Bronchial epithelial cell (primary cell): ENCODE measurements at regions not wholly inside any gene's neighbourhood (a gene's known extent, or its start where the extent isn't known, plus 50 kb on each side); places are given as distances from the start of the nearest gene placed in this dataset.
A peak's percentile ranks its signal among the peaks of the same experiment; 100 is the strongest.

Experiments
- DNase-seq: peaks from one replicate; pipeline ENCODE4 v3.0.0-alpha.2; 2010; ENCODE audit warnings: low read depth
- FAIRE-seq: peaks from 2 replicates; lab custom pipeline; 2011; peaks lifted over from hg19 to GRCh38; lab: Jason Lieb, UNC
- H3K27me3 ChIP-seq: 2 replicates; pipeline ENCODE4 v1.5.1; 2011; ENCODE audit warnings: low read length; ENCODE audit not compliant: control insufficient read depth, insufficient read depth
- H3K36me3 ChIP-seq: 2 replicates; pipeline ENCODE4 v1.5.1; 2011; ENCODE audit warnings: low read length; ENCODE audit not compliant: control insufficient read depth, insufficient read depth
- H3K4me3 ChIP-seq: 2 replicates; pipeline ENCODE4 v1.5.1; 2011; ENCODE audit warnings: mild to moderate bottlenecking, low read depth, low read length, control low read depth
- CTCF ChIP-seq: IDR thresholded peaks from 2 replicates; pipeline ENCODE4 v1.5.1; 2011; ENCODE audit warnings: mild to moderate bottlenecking, moderate library complexity, low read length, control low read depth, inconsistent platforms; ENCODE audit not compliant: insufficient read depth, severe bottlenecking

GRCh38 chr3:127104586-127104985 lies 88.3 kb upstream of the PRR23E start:
- no peak for DNase-seq
- no peak overlapping the region for H3K4me3 ChIP-seq
- no peaks in the 10 kb centered on the region for H3K27me3 ChIP-seq
- FAIRE-seq: peak; percentile 52
- no peak for TF ChIP-seq CTCF
- no peaks in the 10 kb centered on the region for H3K36me3 ChIP-seq

GRCh38 chr3:127105587-127105986 lies 87.3 kb upstream of the PRR23E start:
- FAIRE-seq: no peak
- DNase-seq: peak; percentile 16
- H3K4me3 ChIP-seq: no peak overlapping the region
- no peaks in the 10 kb centered on the region for H3K27me3 ChIP-seq
- TF ChIP-seq CTCF: no peak
- H3K36me3 ChIP-seq: no peaks in the 10 kb centered on the region

GRCh38 chr3:127106053-127106452 lies 86.9 kb upstream of the PRR23E start:
- FAIRE-seq (no peak), DNase-seq (no peak)
- Histone ChIP-seq H3K4me3 (no peak overlapping the region), H3K36me3 (no peaks in the 10 kb centered on the region), H3K27me3 (no peaks in the 10 kb centered on the region)
- no peak for TF ChIP-seq CTCF

GRCh38 chr3:127106456-127106855 lies 86.5 kb upstream of the PRR23E start:
- Histone ChIP-seq H3K27me3 (no peaks in the 10 kb centered on the region), H3K4me3 (no peak overlapping the region), H3K36me3 (no peaks in the 10 kb centered on the region)
- FAIRE-seq: no peak
- TF ChIP-seq CTCF: no peak
- no peak for DNase-seq

- H3K36me3 ChIP-seq: no peaks in the 10 kb centered on the region
- FAIRE-seq: no peak
- DNase-seq: no peak
- no peaks in the 10 kb centered on the region for H3K27me3 ChIP-seq
- H3K4me3 ChIP-seq: no peak overlapping the region
- no peak for TF ChIP-seq CTCF
Measured at GRCh38 chr3:127107002-127107401, 85.9 kb upstream of the PRR23E start.
